ENCODE measurements at regions not wholly inside any gene's neighbourhood (a gene's known extent, or its start where the extent isn't known, plus 50 kb on each side); places are given as distances from the start of the nearest gene placed in this dataset.

DNA sequence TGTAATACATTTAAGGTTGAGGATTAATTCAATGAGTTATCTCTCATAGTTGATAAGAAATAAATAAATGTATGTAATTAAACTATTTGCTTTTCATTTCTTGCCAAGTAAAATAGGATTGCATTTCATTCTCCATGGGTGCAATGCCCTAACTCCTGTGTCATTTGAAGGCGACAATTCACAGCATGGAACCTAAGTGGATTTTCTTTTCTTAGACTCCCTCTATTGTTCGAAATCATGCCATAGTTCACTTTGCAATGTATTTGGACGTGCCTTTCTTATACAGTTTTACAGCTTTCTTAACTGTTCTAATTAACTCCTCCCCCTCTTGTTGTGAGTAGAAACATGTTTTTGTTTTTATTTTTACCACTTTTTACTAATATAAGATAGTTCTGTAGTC, 263.0 kb downstream of the B3GLCT start:
- DNase-seq (ENCODE audit: low read depth, low spot score) = no peak
- Histone ChIP-seq H3K9me3 (ENCODE audit: control insufficient read depth, insufficient read depth, low read length) (no peaks in the 10 kb centered on the region), H3K27me3 (ENCODE audit: control insufficient read depth, insufficient read depth, low read length) (peaks cover 2% of the 10 kb centered on the region), H3K4me3 (ENCODE audit: low read depth, low read length) (no peak overlapping the region), H3K27ac (ENCODE audit: low read depth, low read length) (no peak overlapping the region)
- ChIA-PET POLR2A (no interaction called here), CTCF (interaction anchor here (1.6 kb wide), 1 partner anchor 31 kb away, joined by 4 read pairs; no protein-coding TSS in a partner anchor)
- TF ChIP-seq CTCF (IDR thresholded peaks at IDR 0.05; ENCODE audit: low read depth, low read length) = no peak

GRCh38 chr13:31468114-31468902, 268.5 kb downstream of the B3GLCT start:
- no peak overlapping the region for H3K27ac ChIP-seq (ENCODE audit: low read depth, low read length)
- no peak for TF ChIP-seq CTCF (IDR thresholded peaks at IDR 0.05; ENCODE audit: low read depth, low read length)
- CTCF ChIA-PET = no interaction called here
- POLR2A ChIA-PET = no interaction called here
- no peak overlapping the region for H3K4me3 ChIP-seq (ENCODE audit: low read depth, low read length)
- DNase-seq (ENCODE audit: low read depth, low spot score) = no peak
- H3K27me3 ChIP-seq (ENCODE audit: control insufficient read depth, insufficient read depth, low read length) = peaks cover 2% of the 10 kb centered on the region
- no peaks in the 10 kb centered on the region for H3K9me3 ChIP-seq (ENCODE audit: control insufficient read depth, insufficient read depth, low read length)

- Histone ChIP-seq H3K9me3 (ENCODE audit: control insufficient read depth, insufficient read depth, low read length) (no peaks in the 10 kb centered on the region), H3K27me3 (ENCODE audit: control insufficient read depth, insufficient read depth, low read length) (peaks cover 2% of the 10 kb centered on the region), H3K27ac (ENCODE audit: low read depth, low read length) (no peak overlapping the region), H3K4me3 (ENCODE audit: low read depth, low read length) (no peak overlapping the region)
- CTCF ChIA-PET = interaction anchor here (1.8 kb wide), 1 partner anchor 38 kb away, joined by 5 read pairs; no protein-coding TSS in a partner anchor
- no peak for TF ChIP-seq CTCF (IDR thresholded peaks at IDR 0.05; ENCODE audit: low read depth, low read length)
- DNase-seq (ENCODE audit: low read depth, low spot score) = no peak
- POLR2A ChIA-PET = no interaction called here
Observed at GRCh38 chr13:31469377-31469776, 269.6 kb downstream of the B3GLCT start.

GRCh38 chr13:31476266-31476665, 263.1 kb upstream of the RXFP2 start:
- Histone ChIP-seq H3K27me3 (ENCODE audit: control insufficient read depth, insufficient read depth, low read length) (no peaks in the 10 kb centered on the region), H3K4me3 (ENCODE audit: low read depth, low read length) (no peak overlapping the region), H3K27ac (ENCODE audit: low read depth, low read length) (no peak overlapping the region), H3K9me3 (ENCODE audit: control insufficient read depth, insufficient read depth, low read length) (no peaks in the 10 kb centered on the region)
- ChIA-PET CTCF (no interaction called here), POLR2A (no interaction called here)
- peak; percentile 48 for DNase-seq (ENCODE audit: low read depth, low spot score)
- no peak for TF ChIP-seq CTCF (IDR thresholded peaks at IDR 0.05; ENCODE audit: low read depth, low read length)

DNA sequence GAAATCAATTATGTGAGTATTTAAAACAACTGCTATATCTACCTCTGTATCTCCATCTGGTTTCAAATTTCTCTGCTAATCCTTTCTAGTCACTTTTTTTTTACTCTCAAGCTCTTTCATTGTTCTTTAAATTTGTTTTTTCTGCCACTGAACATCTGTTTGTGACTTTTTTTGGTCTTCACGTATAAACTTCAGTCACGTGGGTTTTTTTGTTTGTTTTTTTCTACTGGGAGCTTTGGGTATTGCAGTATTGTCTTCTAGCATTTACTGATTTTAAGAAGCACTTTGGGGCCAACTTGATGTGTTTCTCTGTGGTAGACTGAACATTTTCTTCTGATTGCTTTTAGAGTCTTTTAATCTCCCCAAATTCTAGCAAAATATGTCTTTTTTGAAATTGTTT, 262.6 kb upstream of the RXFP2 start:
- no peak for DNase-seq (ENCODE audit: low read depth, low spot score)
- no peaks in the 10 kb centered on the region for H3K9me3 ChIP-seq (ENCODE audit: control insufficient read depth, insufficient read depth, low read length)
- no peak overlapping the region for H3K27ac ChIP-seq (ENCODE audit: low read depth, low read length)
- POLR2A ChIA-PET = no interaction called here
- TF ChIP-seq CTCF (IDR thresholded peaks at IDR 0.05; ENCODE audit: low read depth, low read length) = no peak
- no peak overlapping the region for H3K4me3 ChIP-seq (ENCODE audit: low read depth, low read length)
- CTCF ChIA-PET = interaction anchor here (0.9 to 1.0 kb wide), 2 partner anchors 32 to 61 kb away, joined by 3 to 4 read pairs; no protein-coding TSS in a partner anchor
- no peaks in the 10 kb centered on the region for H3K27me3 ChIP-seq (ENCODE audit: control insufficient read depth, insufficient read depth, low read length)

Data from AG04450 (cell line).